Stomach (tissue), 8 donors: ENCODE measurements at regions not wholly inside any gene's neighbourhood (a gene's known extent, or its start where the extent isn't known, plus 50 kb on each side); places are given as distances from the start of the nearest gene placed in this dataset.

Experiments
- DNase-seq, 2 donors: peaks; one replicate each; pipeline versions ENCODE4 v3.0.0 to v3.0.0-alpha.2; 2013 to 2019
- H3K27ac ChIP-seq, 5 donors: fragments of 200-600 bp in 4 of 5; sonication (generic) in 4 of 5; one replicate each; pipeline ENCODE4 v1.5.1; 2013 to 2019; ENCODE audit warnings: mild to moderate bottlenecking in 1 of 5, moderate library complexity in 1 of 5
- H3K27me3 ChIP-seq, 3 donors: fragments of 200-600 bp; sonication (generic); one replicate each; pipeline ENCODE4 v1.5.1; 2017 to 2019; ENCODE audit warnings: mixed run types in 1 of 3
- H3K36me3 ChIP-seq, 4 donors: fragments of 200-600 bp; sonication (generic); 1 replicate in 3 of 4; 2 replicates in 1 of 4; pipeline ENCODE4 v1.5.1; 2016 to 2019
- H3K4me1 ChIP-seq, 4 donors: fragments of 200-600 bp; sonication (generic); one replicate each; pipeline ENCODE4 v1.5.1; 2016 to 2019
- H3K4me3 ChIP-seq, 4 donors: fragments of 200-600 bp; sonication (generic) in 3 of 4; one replicate each; pipeline ENCODE4 v1.5.1; 2016 to 2019; ENCODE audit warnings: mild to moderate bottlenecking in 1 of 4
- H3K9me3 ChIP-seq, 4 donors: fragments of 200-600 bp; sonication (generic); one replicate each; pipeline ENCODE4 v1.5.1; 2016 to 2019
- CTCF ChIP-seq, 7 experiments: fragments of 450-650 bp in 4 of 7; fragments of 200-600 bp in 3 of 7; sonication (generic) in 3 of 7; IDR thresholded peaks; one replicate each; pipeline ENCODE4 v1.5.1; 2016 to 2019; ENCODE audit warnings: antibody characterized with exemption in 7 of 7, control low read depth in 2 of 7, mild to moderate bottlenecking in 1 of 7
- EP300 ChIP-seq: sonication (generic); formaldehyde crosslinking; IDR thresholded peaks from one replicate; pipeline ENCODE4 v1.6.1; 2017; ENCODE audit warnings: antibody characterized with exemption
- POLR2A ChIP-seq, 4 donors: fragments of 450-650 bp; IDR thresholded peaks; one replicate each; pipeline ENCODE4 v1.6.1; 2016; ENCODE audit warnings: antibody characterized with exemption in 4 of 4, control low read depth in 2 of 4, mild to moderate bottlenecking in 1 of 4, moderate library complexity in 1 of 4
- POLR2AphosphoS5 ChIP-seq, 3 donors: sonication (generic); formaldehyde crosslinking; IDR thresholded peaks; one replicate each; pipeline ENCODE4 v1.6.1; 2016; ENCODE audit warnings: antibody characterized with exemption in 3 of 3
- WGBS, 5 donors: extraction: QIAGEN DNeasy Blood & Tissue Kit in 3 of 5; methylation state at CpG; one replicate each; pipeline versions ENCODE4 v1.1.5 to v1.1.7; 2013 to 2018; 5-methylcytosine and 5-hydroxymethylcytosine counted together
- intact Hi-C: fragments of 100-400 bp; cut with DNase I; formaldehyde crosslinking; loops from one replicate; pipeline ENCODE4 v1.15.1; 2023; ENCODE audit warnings: low total_unique reads
- donor health status: healthy with polysubstance abuse.
- donor health status: Bipolar disorder and iron deficiency.
- donor health status: healthy.

GRCh38 chr11:45079567-45079942, 66.9 kb upstream of the PRDM11 start:
- Histone ChIP-seq H3K9me3 (no peaks in the 10 kb centered on the region), H3K27ac (peak overlapping the region in 2 of 5 donors; percentile 24 to 33), H3K36me3 (no peaks in the 10 kb centered on the region), H3K27me3 (peaks cover 0 to 19% (median 0%) of the 10 kb centered on the region in 3 donors), H3K4me3 (peak overlapping the region in 1 of 4 donors; percentile 1), H3K4me1 (peaks cover 0 to 30% (median 14%) of the 10 kb centered on the region in 4 donors)
- intact Hi-C loops = no loop called here
- 54 to 85% (median 60%) methylated on average over 1 of the region's 1 CpG for WGBS, 5 donors
- DNase-seq = no peak
- TF ChIP-seq CTCF (IDR thresholded peaks at IDR 0.05) (no peak), POLR2AphosphoS5 (IDR thresholded peaks at IDR 0.05) (no peak), POLR2A (IDR thresholded peaks at IDR 0.05) (no peak), EP300 (no peak)

GRCh38 chr11:45079943-45080719, 66.3 kb upstream of the PRDM11 start:
- Histone ChIP-seq H3K4me1 (peaks cover 0 to 30% (median 14%) of the 10 kb centered on the region in 4 donors), H3K36me3 (no peaks in the 10 kb centered on the region), H3K4me3 (peak overlapping the region in 1 of 4 donors; percentile 1), H3K9me3 (no peaks in the 10 kb centered on the region), H3K27ac (peak overlapping the region in 3 of 5 donors; percentile 10 to 39 (median 33)), H3K27me3 (peaks cover 0 to 19% (median 0%) of the 10 kb centered on the region in 3 donors)
- TF ChIP-seq EP300 = no peak
- no peak for TF ChIP-seq POLR2AphosphoS5 (IDR thresholded peaks at IDR 0.05)
- TF ChIP-seq CTCF (IDR thresholded peaks at IDR 0.05) = no peak
- no peak for TF ChIP-seq POLR2A (IDR thresholded peaks at IDR 0.05)
- WGBS, 5 donors = 61 to 77% (median 68%) methylated on average over 15 to 16 of the region's 16 CpGs
- DNase-seq = peak; percentile 35 to 67
- intact Hi-C loops = no loop called here

GRCh38 chr11:45082744-45083543, 63.5 kb upstream of the PRDM11 start:
- 40 to 56% (median 51%) methylated on average over 10 of the region's 10 CpGs for WGBS, 5 donors

More at GRCh38 chr11:45082744-45083543, 63.5 kb upstream of the PRDM11 start:
- no peak for DNase-seq
- peaks cover 0 to 39% (median 17%) of the 10 kb centered on the region in 4 donors for H3K4me1 ChIP-seq
- H3K4me3 ChIP-seq = no peak overlapping the region
- intact Hi-C loops = no loop called here
- H3K27ac ChIP-seq = no peak overlapping the region
- no peak for TF ChIP-seq EP300
- TF ChIP-seq POLR2A (IDR thresholded peaks at IDR 0.05) = no peak
- no peak for TF ChIP-seq CTCF (IDR thresholded peaks at IDR 0.05)
- TF ChIP-seq POLR2AphosphoS5 (IDR thresholded peaks at IDR 0.05) = no peak
- H3K36me3 ChIP-seq = no peaks in the 10 kb centered on the region
- H3K9me3 ChIP-seq = no peaks in the 10 kb centered on the region
- peaks cover 0 to 19% (median 0%) of the 10 kb centered on the region in 3 donors for H3K27me3 ChIP-seq
